GM12874 (cell line): ENCODE measurements at regions not wholly inside any gene's neighbourhood (a gene's known extent, or its start where the extent isn't known, plus 50 kb on each side); places are given as distances from the start of the nearest gene placed in this dataset.

ENCODE experiments used
- TF ChIP-seq, protein P1 (sequence below): IDR thresholded peaks from 2 replicates; pipeline ENCODE4 v1.5.1; 2011; ENCODE audit warnings: low read depth, mild to moderate bottlenecking, control low read depth, low read length, moderate library complexity; ENCODE audit not compliant: insufficient read depth

- TF ChIP-seq, protein P1, sequence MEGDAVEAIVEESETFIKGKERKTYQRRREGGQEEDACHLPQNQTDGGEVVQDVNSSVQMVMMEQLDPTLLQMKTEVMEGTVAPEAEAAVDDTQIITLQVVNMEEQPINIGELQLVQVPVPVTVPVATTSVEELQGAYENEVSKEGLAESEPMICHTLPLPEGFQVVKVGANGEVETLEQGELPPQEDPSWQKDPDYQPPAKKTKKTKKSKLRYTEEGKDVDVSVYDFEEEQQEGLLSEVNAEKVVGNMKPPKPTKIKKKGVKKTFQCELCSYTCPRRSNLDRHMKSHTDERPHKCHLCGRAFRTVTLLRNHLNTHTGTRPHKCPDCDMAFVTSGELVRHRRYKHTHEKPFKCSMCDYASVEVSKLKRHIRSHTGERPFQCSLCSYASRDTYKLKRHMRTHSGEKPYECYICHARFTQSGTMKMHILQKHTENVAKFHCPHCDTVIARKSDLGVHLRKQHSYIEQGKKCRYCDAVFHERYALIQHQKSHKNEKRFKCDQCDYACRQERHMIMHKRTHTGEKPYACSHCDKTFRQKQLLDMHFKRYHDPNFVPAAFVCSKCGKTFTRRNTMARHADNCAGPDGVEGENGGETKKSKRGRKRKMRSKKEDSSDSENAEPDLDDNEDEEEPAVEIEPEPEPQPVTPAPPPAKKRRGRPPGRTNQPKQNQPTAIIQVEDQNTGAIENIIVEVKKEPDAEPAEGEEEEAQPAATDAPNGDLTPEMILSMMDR, result no peak
These were observed 215.1 kb upstream of the SPRY2 start for GRCh38 chr13:80555796-80556678.

- TF ChIP-seq, protein P1, result no peak
These were observed 212.0 kb upstream of the SPRY2 start for GRCh38 chr13:80552851-80553440.

GRCh38 chr13:80551650-80552497, 210.9 kb upstream of the SPRY2 start:
- TF ChIP-seq, protein P1, result no peak

- TF ChIP-seq, protein P1, result no peak
These were observed 210.1 kb upstream of the SPRY2 start for GRCh38 chr13:80550971-80551441.

DNA sequence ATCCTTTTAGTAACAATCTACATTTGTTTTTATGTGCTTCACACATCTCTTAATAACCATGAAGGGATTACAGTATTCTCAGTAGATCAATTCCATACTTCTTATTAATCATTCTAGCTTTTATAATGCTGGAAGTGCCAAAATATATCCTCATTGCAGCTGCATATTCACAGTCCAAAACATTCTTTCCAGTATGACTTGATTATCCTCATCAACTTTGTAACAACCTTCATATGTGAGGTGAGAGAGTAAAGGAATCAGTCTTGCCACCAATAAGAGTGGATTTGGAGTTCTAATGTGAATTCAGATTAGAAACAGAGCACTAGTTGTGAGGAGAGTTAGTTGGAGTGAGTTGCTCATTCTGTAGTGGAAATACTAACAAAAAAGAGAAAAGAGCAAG, 208.0 kb upstream of the SPRY2 start:
- TF ChIP-seq, protein P1, result no peak

DNA sequence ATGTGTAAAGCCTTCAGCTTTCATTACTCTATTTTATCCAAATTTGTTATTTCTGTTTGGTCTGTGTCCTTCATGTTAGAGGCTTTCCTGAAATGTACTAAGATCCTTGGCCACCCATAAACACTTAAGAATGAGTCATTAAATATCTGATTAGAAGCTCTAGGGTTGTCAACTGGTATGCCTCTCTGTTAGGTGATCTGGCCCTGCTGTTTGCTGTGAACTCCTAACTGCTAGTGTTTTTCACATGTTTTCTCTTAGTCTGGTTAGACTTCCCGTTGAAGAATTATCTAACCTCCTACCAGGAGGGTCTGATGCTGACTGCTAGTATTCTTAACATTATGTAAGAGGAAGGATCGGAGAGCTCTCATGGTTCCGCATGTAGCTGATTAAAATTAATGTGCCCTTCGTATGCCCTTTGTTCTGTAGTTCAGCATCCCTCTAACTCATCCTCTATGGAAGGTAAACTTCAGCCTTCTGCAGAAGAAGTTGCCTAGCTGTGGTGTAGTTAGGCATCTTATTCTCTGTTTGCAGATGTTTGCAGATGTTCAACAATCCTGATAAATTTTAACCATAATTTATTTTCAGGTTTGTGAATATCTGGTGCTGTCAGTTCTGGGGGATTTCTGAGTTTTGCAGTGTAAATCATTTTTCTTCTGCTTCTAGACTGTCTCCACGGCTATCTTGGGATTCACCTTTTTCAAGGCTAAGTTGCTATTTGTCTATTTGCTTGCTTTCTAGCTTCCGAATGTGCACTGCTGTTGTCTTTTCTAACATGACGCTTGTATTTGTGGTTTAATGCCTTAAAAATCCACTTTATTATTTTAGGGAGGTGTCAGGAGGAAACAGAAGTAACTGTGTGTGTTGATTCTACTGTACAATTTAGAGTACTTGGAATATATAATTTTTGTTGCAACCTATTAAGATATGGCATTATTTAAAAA, 207.2 kb upstream of the SPRY2 start:
- TF ChIP-seq, protein P1, result no peak
